ENCODE measurements at regions not wholly inside any gene's neighbourhood (a gene's known extent, or its start where the extent isn't known, plus 50 kb on each side); places are given as distances from the start of the nearest gene placed in this dataset.
"Not testable (repeated sequence)": the region's sequence is repeated elsewhere in the genome, so short reads cannot be mapped to it uniquely, and the experiment has no call there.

GRCh38 chr10:44004913-44005787 is 356.5 kb upstream of the ZNF32 start:
- DNase-seq (ENCODE audit: low spot score) = no peak

GRCh38 chr10:43998021-43998809 is 349.5 kb upstream of the ZNF32 start:
- DNase-seq (ENCODE audit: low spot score) = no peak

GRCh38 chr10:43997330-43997729 is 348.6 kb upstream of the ZNF32 start:
- no peak for DNase-seq (ENCODE audit: low spot score)

GRCh38 chr10:43994539-43994938 is 345.9 kb upstream of the ZNF32 start:
- no peak for DNase-seq (ENCODE audit: low spot score)

GRCh38 chr10:43992816-43993215 is 344.1 kb upstream of the ZNF32 start:
- not testable (repeated sequence) for DNase-seq (ENCODE audit: low spot score)

- DNase-seq (ENCODE audit: low spot score) = no peak
Observed at GRCh38 chr10:43986374-43986773, 337.7 kb upstream of the ZNF32 start.

- no peak for DNase-seq (ENCODE audit: low spot score)
Observed at GRCh38 chr10:43985941-43986340, 337.3 kb upstream of the ZNF32 start.

- DNase-seq (ENCODE audit: low spot score) = no peak
Observed at GRCh38 chr10:43983856-43984271, 335.2 kb upstream of the ZNF32 start.

- DNase-seq (ENCODE audit: low spot score) = no peak
Observed at GRCh38 chr10:43983405-43983804, 334.7 kb upstream of the ZNF32 start.

GRCh38 chr10:43982250-43982649 is 333.6 kb upstream of the ZNF32 start:
- DNase-seq (ENCODE audit: low spot score) = no peak

GRCh38 chr10:43981696-43982095 is 333.0 kb upstream of the ZNF32 start:
- DNase-seq (ENCODE audit: low spot score) = no peak

- DNase-seq (ENCODE audit: low spot score) = no peak
Observed at GRCh38 chr10:43981232-43981631, 332.6 kb upstream of the ZNF32 start.

GRCh38 chr10:43980715-43981114 is 332.0 kb upstream of the ZNF32 start:
- DNase-seq (ENCODE audit: low spot score) = no peak

- DNase-seq (ENCODE audit: low spot score) = no peak
Observed at GRCh38 chr10:43980313-43980712, 331.6 kb upstream of the ZNF32 start.

GRCh38 chr10:43979551-43979950 is 330.9 kb upstream of the ZNF32 start:
- DNase-seq (ENCODE audit: low spot score) = no peak

- no peak for DNase-seq (ENCODE audit: low spot score)
Observed at GRCh38 chr10:43978936-43979335, 330.3 kb upstream of the ZNF32 start.

GRCh38 chr10:43978091-43978490 is 329.4 kb upstream of the ZNF32 start:
- DNase-seq (ENCODE audit: low spot score) = no peak

- no peak for DNase-seq (ENCODE audit: low spot score)
Observed at GRCh38 chr10:43976292-43976691, 327.6 kb upstream of the ZNF32 start.

- DNase-seq (ENCODE audit: low spot score) = no peak
Observed at GRCh38 chr10:43973801-43974200, 325.1 kb upstream of the ZNF32 start.

- DNase-seq (ENCODE audit: low spot score) = no peak
Observed at GRCh38 chr10:43972976-43973647, 324.4 kb upstream of the ZNF32 start.

GRCh38 chr10:43971981-43972380 is 323.3 kb upstream of the ZNF32 start:
- DNase-seq (ENCODE audit: low spot score) = no peak

- no peak for DNase-seq (ENCODE audit: low spot score)
Observed at GRCh38 chr10:43971306-43971705, 322.6 kb upstream of the ZNF32 start.

- DNase-seq (ENCODE audit: low spot score) = no peak
Observed at GRCh38 chr10:43970717-43971116, 322.0 kb upstream of the ZNF32 start.
